ENCODE measurements at regions not wholly inside any gene's neighbourhood (a gene's known extent, or its start where the extent isn't known, plus 50 kb on each side); places are given as distances from the start of the nearest gene placed in this dataset.

GRCh38 chr9:108519437-108519836, 336.3 kb downstream of the ACTL7B start:
- no peak overlapping the region for H3K4me3 ChIP-seq (ENCODE audit: low read length)
- DNase-seq (ENCODE audit: low read depth): no peak
- H3K27me3 ChIP-seq (replicated peaks; ENCODE audit: control insufficient read depth, insufficient read depth, low read length): no peaks in the 10 kb centered on the region
- no peak overlapping the region for H3K9ac ChIP-seq (ENCODE audit: low read length)
- H3K36me3 ChIP-seq (ENCODE audit: control insufficient read depth, insufficient read depth, low read length, severe bottlenecking): no peaks in the 10 kb centered on the region
- H3K4me1 ChIP-seq (ENCODE audit: control insufficient read depth, insufficient read depth, low read length): peaks cover 7% of the 10 kb centered on the region
- H3K9me3 ChIP-seq (ENCODE audit: control insufficient read depth, low read length): no peaks in the 10 kb centered on the region

- Histone ChIP-seq H3K4me1 (ENCODE audit: control insufficient read depth, insufficient read depth, low read length) (peaks cover 7% of the 10 kb centered on the region), H3K27me3 (replicated peaks; ENCODE audit: control insufficient read depth, insufficient read depth, low read length) (no peaks in the 10 kb centered on the region), H3K9ac (ENCODE audit: low read length) (no peak overlapping the region), H3K4me3 (ENCODE audit: low read length) (no peak overlapping the region), H3K36me3 (ENCODE audit: control insufficient read depth, insufficient read depth, low read length, severe bottlenecking) (no peaks in the 10 kb centered on the region), H3K9me3 (ENCODE audit: control insufficient read depth, low read length) (no peaks in the 10 kb centered on the region)
- no peak for DNase-seq (ENCODE audit: low read depth)
Observed at GRCh38 chr9:108517651-108518365, 338.0 kb downstream of the ACTL7B start.

GRCh38 chr9:108516391-108516790, 339.4 kb downstream of the ACTL7B start:
- DNase-seq (ENCODE audit: low read depth): no peak
- Histone ChIP-seq H3K4me1 (ENCODE audit: control insufficient read depth, insufficient read depth, low read length) (peaks cover 12% of the 10 kb centered on the region), H3K9me3 (ENCODE audit: control insufficient read depth, low read length) (no peaks in the 10 kb centered on the region), H3K36me3 (ENCODE audit: control insufficient read depth, insufficient read depth, low read length, severe bottlenecking) (no peaks in the 10 kb centered on the region), H3K27me3 (replicated peaks; ENCODE audit: control insufficient read depth, insufficient read depth, low read length) (no peaks in the 10 kb centered on the region), H3K9ac (ENCODE audit: low read length) (no peak overlapping the region), H3K4me3 (ENCODE audit: low read length) (no peak overlapping the region)

- no peak overlapping the region for H3K9ac ChIP-seq (ENCODE audit: low read length)
Observed at GRCh38 chr9:108515856-108516255, 339.9 kb downstream of the ACTL7B start.

GRCh38 chr9:108512426-108513173, 343.2 kb downstream of the ACTL7B start:
- Histone ChIP-seq H3K4me1 (ENCODE audit: control insufficient read depth, insufficient read depth, low read length) (peaks cover 12% of the 10 kb centered on the region), H3K4me3 (ENCODE audit: low read length) (no peak overlapping the region), H3K36me3 (ENCODE audit: control insufficient read depth, insufficient read depth, low read length, severe bottlenecking) (no peaks in the 10 kb centered on the region), H3K9ac (ENCODE audit: low read length) (no peak overlapping the region), H3K9me3 (ENCODE audit: control insufficient read depth, low read length) (no peaks in the 10 kb centered on the region), H3K27me3 (replicated peaks; ENCODE audit: control insufficient read depth, insufficient read depth, low read length) (no peaks in the 10 kb centered on the region)
- peak; percentile 5 for DNase-seq (ENCODE audit: low read depth)

More at GRCh38 chr9:108515856-108516255, 339.9 kb downstream of the ACTL7B start:
- no peaks in the 10 kb centered on the region for H3K27me3 ChIP-seq (replicated peaks; ENCODE audit: control insufficient read depth, insufficient read depth, low read length)
- no peaks in the 10 kb centered on the region for H3K9me3 ChIP-seq (ENCODE audit: control insufficient read depth, low read length)
- H3K4me3 ChIP-seq (ENCODE audit: low read length): no peak overlapping the region
- no peaks in the 10 kb centered on the region for H3K36me3 ChIP-seq (ENCODE audit: control insufficient read depth, insufficient read depth, low read length, severe bottlenecking)
- DNase-seq (ENCODE audit: low read depth): no peak
- H3K4me1 ChIP-seq (ENCODE audit: control insufficient read depth, insufficient read depth, low read length): peaks cover 11% of the 10 kb centered on the region

GRCh38 chr9:108511307-108511706, 344.5 kb downstream of the ACTL7B start:
- no peaks in the 10 kb centered on the region for H3K36me3 ChIP-seq (ENCODE audit: control insufficient read depth, insufficient read depth, low read length, severe bottlenecking)
- H3K9ac ChIP-seq (ENCODE audit: low read length): no peak overlapping the region
- peak; percentile 62 for DNase-seq (ENCODE audit: low read depth)
- H3K9me3 ChIP-seq (ENCODE audit: control insufficient read depth, low read length): no peaks in the 10 kb centered on the region
- peaks cover 12% of the 10 kb centered on the region for H3K4me1 ChIP-seq (ENCODE audit: control insufficient read depth, insufficient read depth, low read length)
- H3K4me3 ChIP-seq (ENCODE audit: low read length): no peak overlapping the region
- no peaks in the 10 kb centered on the region for H3K27me3 ChIP-seq (replicated peaks; ENCODE audit: control insufficient read depth, insufficient read depth, low read length)

- H3K27me3 ChIP-seq (replicated peaks; ENCODE audit: control insufficient read depth, insufficient read depth, low read length): no peaks in the 10 kb centered on the region
- DNase-seq (ENCODE audit: low read depth): no peak
- H3K9me3 ChIP-seq (ENCODE audit: control insufficient read depth, low read length): peaks cover 4% of the 10 kb centered on the region
- H3K4me1 ChIP-seq (ENCODE audit: control insufficient read depth, insufficient read depth, low read length): no peaks in the 10 kb centered on the region
- H3K36me3 ChIP-seq (ENCODE audit: control insufficient read depth, insufficient read depth, low read length, severe bottlenecking): no peaks in the 10 kb centered on the region
- H3K9ac ChIP-seq (ENCODE audit: low read length): no peak overlapping the region
- no peak overlapping the region for H3K4me3 ChIP-seq (ENCODE audit: low read length)
Observed at GRCh38 chr9:108496846-108497245, 358.9 kb downstream of the ACTL7B start.

- Histone ChIP-seq H3K4me3 (ENCODE audit: low read length) (no peak overlapping the region), H3K9me3 (ENCODE audit: control insufficient read depth, low read length) (no peaks in the 10 kb centered on the region), H3K9ac (ENCODE audit: low read length) (no peak overlapping the region), H3K4me1 (ENCODE audit: control insufficient read depth, insufficient read depth, low read length) (peaks cover 11% of the 10 kb centered on the region), H3K36me3 (ENCODE audit: control insufficient read depth, insufficient read depth, low read length, severe bottlenecking) (no peaks in the 10 kb centered on the region), H3K27me3 (replicated peaks; ENCODE audit: control insufficient read depth, insufficient read depth, low read length) (no peaks in the 10 kb centered on the region)
- DNase-seq (ENCODE audit: low read depth): no peak
Observed at GRCh38 chr9:108489567-108489966, 366.2 kb downstream of the ACTL7B start.

- H3K9me3 ChIP-seq (ENCODE audit: control insufficient read depth, low read length): no peaks in the 10 kb centered on the region
- no peaks in the 10 kb centered on the region for H3K36me3 ChIP-seq (ENCODE audit: control insufficient read depth, insufficient read depth, low read length, severe bottlenecking)
- DNase-seq (ENCODE audit: low read depth): no peak
- no peaks in the 10 kb centered on the region for H3K27me3 ChIP-seq (replicated peaks; ENCODE audit: control insufficient read depth, insufficient read depth, low read length)
- no peak overlapping the region for H3K4me3 ChIP-seq (ENCODE audit: low read length)
- H3K4me1 ChIP-seq (ENCODE audit: control insufficient read depth, insufficient read depth, low read length): peaks cover 11% of the 10 kb centered on the region
- no peak overlapping the region for H3K9ac ChIP-seq (ENCODE audit: low read length)
Observed at GRCh38 chr9:108486831-108487230, 369.0 kb downstream of the ACTL7B start.

- Histone ChIP-seq H3K9me3 (ENCODE audit: control insufficient read depth, low read length) (no peaks in the 10 kb centered on the region), H3K27me3 (replicated peaks; ENCODE audit: control insufficient read depth, insufficient read depth, low read length) (no peaks in the 10 kb centered on the region), H3K36me3 (ENCODE audit: control insufficient read depth, insufficient read depth, low read length, severe bottlenecking) (no peaks in the 10 kb centered on the region), H3K4me1 (ENCODE audit: control insufficient read depth, insufficient read depth, low read length) (peaks cover 3% of the 10 kb centered on the region), H3K4me3 (ENCODE audit: low read length) (no peak overlapping the region), H3K9ac (ENCODE audit: low read length) (no peak overlapping the region)
- no peak for DNase-seq (ENCODE audit: low read depth)
Observed at GRCh38 chr9:108484468-108484867, 371.3 kb downstream of the ACTL7B start.

GRCh38 chr9:108483676-108484075, 372.1 kb downstream of the ACTL7B start:
- H3K27me3 ChIP-seq (replicated peaks; ENCODE audit: control insufficient read depth, insufficient read depth, low read length): no peaks in the 10 kb centered on the region
- H3K4me1 ChIP-seq (ENCODE audit: control insufficient read depth, insufficient read depth, low read length): peaks cover 10% of the 10 kb centered on the region
- no peak for DNase-seq (ENCODE audit: low read depth)
- H3K4me3 ChIP-seq (ENCODE audit: low read length): no peak overlapping the region
- H3K36me3 ChIP-seq (ENCODE audit: control insufficient read depth, insufficient read depth, low read length, severe bottlenecking): no peaks in the 10 kb centered on the region
- H3K9me3 ChIP-seq (ENCODE audit: control insufficient read depth, low read length): no peaks in the 10 kb centered on the region
- no peak overlapping the region for H3K9ac ChIP-seq (ENCODE audit: low read length)
